Stimulated activated CD4-positive, alpha-beta T cell treated with anti-CD3 and anti-CD28 coated beads, Interleukin-2, amount 100 ng/mL, for 24 hours (primary cell): ENCODE measurements at regions not wholly inside any gene's neighbourhood (a gene's known extent, or its start where the extent isn't known, plus 50 kb on each side); places are given as distances from the start of the nearest gene placed in this dataset.
A peak's percentile ranks its signal among the peaks of the same experiment; 100 is the strongest.

Experiments
- DNase-seq, 2 donors: peaks; one replicate each; pipeline ENCODE4 v3.0.0-alpha.2; 2020

GRCh38 chrX:97666890-97667289, 783.2 kb downstream of the RPA4 start:
- DNase-seq: no peak

- DNase-seq: no peak
Measured at GRCh38 chrX:97668126-97668525, 784.4 kb downstream of the RPA4 start.

GRCh38 chrX:97672138-97672537, 788.4 kb downstream of the RPA4 start:
- DNase-seq: no peak

GRCh38 chrX:97672608-97673007, 788.9 kb downstream of the RPA4 start:
- no peak for DNase-seq

GRCh38 chrX:97673135-97673534, 789.4 kb downstream of the RPA4 start:
- no peak for DNase-seq

- no peak for DNase-seq
Measured at GRCh38 chrX:97682991-97683840, 799.5 kb downstream of the RPA4 start.

GRCh38 chrX:97685753-97686152, 802.0 kb downstream of the RPA4 start:
- DNase-seq: peak in 1 of 2 donors; percentile 3

- no peak for DNase-seq
Measured at GRCh38 chrX:97691901-97692455, 808.3 kb downstream of the RPA4 start.

GRCh38 chrX:97692575-97692974, 808.9 kb downstream of the RPA4 start:
- no peak for DNase-seq

GRCh38 chrX:97700547-97700946, 816.8 kb downstream of the RPA4 start:
- DNase-seq: no peak

- DNase-seq: no peak
Measured at GRCh38 chrX:97704474-97704873, 820.8 kb downstream of the RPA4 start.

- DNase-seq: no peak
Measured at GRCh38 chrX:97704881-97705280, 821.2 kb downstream of the RPA4 start.

- DNase-seq: no peak
Measured at GRCh38 chrX:97705936-97706335, 822.2 kb downstream of the RPA4 start.

- DNase-seq: no peak
Measured at GRCh38 chrX:97714072-97714471, 830.4 kb downstream of the RPA4 start.

GRCh38 chrX:97728215-97728614, 844.5 kb downstream of the RPA4 start:
- DNase-seq: no peak

GRCh38 chrX:97740044-97740443, 856.3 kb downstream of the RPA4 start:
- DNase-seq: no peak

GRCh38 chrX:97740886-97741285, 857.2 kb downstream of the RPA4 start:
- no peak for DNase-seq

- DNase-seq: peak in 1 of 2 donors; percentile 18
Measured at GRCh38 chrX:97743014-97743413, 859.3 kb downstream of the RPA4 start.

GRCh38 chrX:97747346-97747745, 863.6 kb downstream of the RPA4 start:
- no peak for DNase-seq

GRCh38 chrX:97751016-97751415, 867.3 kb downstream of the RPA4 start:
- no peak for DNase-seq

- no peak for DNase-seq
Measured at GRCh38 chrX:97751735-97752134, 868.0 kb downstream of the RPA4 start.

- no peak for DNase-seq
Measured at GRCh38 chrX:97756879-97757278, 873.2 kb downstream of the RPA4 start.

GRCh38 chrX:97763391-97763790, 879.7 kb downstream of the RPA4 start:
- no peak for DNase-seq

- no peak for DNase-seq
Measured at GRCh38 chrX:97763981-97764380, 880.3 kb downstream of the RPA4 start.
